Neural progenitor cell (in vitro differentiated cells): ENCODE measurements at regions not wholly inside any gene's neighbourhood (a gene's known extent, or its start where the extent isn't known, plus 50 kb on each side); places are given as distances from the start of the nearest gene placed in this dataset.

Experiments
- CTCF ChIP-seq: fragments of 200-600 bp; sonication (generic); IDR thresholded peaks from 2 replicates; pipeline ENCODE4 v1.5.1; 2017; ENCODE audit warnings: antibody characterized with exemption, mild to moderate bottlenecking
- EZH2 ChIP-seq: fragments of 200-600 bp; sonication (generic); IDR thresholded peaks from 2 replicates; pipeline ENCODE4 v1.6.1; 2017; ENCODE audit warnings: antibody characterized with exemption, mild to moderate bottlenecking, moderate library complexity

GRCh38 chr4:66814277-66814676, 731.0 kb downstream of the CENPC start:
- TF ChIP-seq CTCF = no peak
- no peak for TF ChIP-seq EZH2
